DND-41 (cell line): ENCODE measurements at regions not wholly inside any gene's neighbourhood (a gene's known extent, or its start where the extent isn't known, plus 50 kb on each side); places are given as distances from the start of the nearest gene placed in this dataset.
"Not testable (repeated sequence)": the region's sequence is repeated elsewhere in the genome, so short reads cannot be mapped to it uniquely, and the experiment has no call there.

Source experiments
- ATAC-seq: fragments of 200-7000 bp; cut with Tn5 transposase; 3 replicates; pipeline ENCODE4 v1.9.1; 2021; ENCODE audit warnings: low read depth; ENCODE audit not compliant: insufficient read depth
- DNase-seq: peaks from one replicate; pipeline ENCODE4 v3.0.0-alpha.2; 2020
- H2AFZ ChIP-seq: 2 replicates; pipeline ENCODE4 v1.6.0; 2012; ENCODE audit warnings: low read depth, low read length
- H3K27ac ChIP-seq: 2 replicates; pipeline ENCODE4 v1.5.1; 2012; ENCODE audit warnings: low read length, inconsistent platforms
- H3K27me3 ChIP-seq: fragments of 200-600 bp; sonication (generic); 2 replicates; pipeline ENCODE4 v1.6.0; 2012; ENCODE audit warnings: low read length, mild to moderate bottlenecking, inconsistent platforms; ENCODE audit not compliant: insufficient read depth, poor library complexity
- H3K36me3 ChIP-seq: 2 replicates; pipeline ENCODE4 v1.5.1; 2012; ENCODE audit warnings: low read length, inconsistent platforms; ENCODE audit not compliant: insufficient read depth
- H3K4me1 ChIP-seq: 2 replicates; pipeline ENCODE4 v1.5.1; 2012; ENCODE audit warnings: mild to moderate bottlenecking, low read length; ENCODE audit not compliant: insufficient read depth
- H3K4me2 ChIP-seq: 2 replicates; pipeline ENCODE4 v1.6.0; 2012; ENCODE audit warnings: mild to moderate bottlenecking, moderate library complexity, low read length, inconsistent platforms; ENCODE audit not compliant: insufficient read depth
- H3K4me3 ChIP-seq, 2 experiments: fragments of 200-600 bp in 1 of 2; shearing (Covaris generic) in 1 of 2; 2 replicates each; pipeline ENCODE4 v1.5.1; 2012 to 2016; ENCODE audit warnings: inconsistent platforms in 2 of 2, low read length in 2 of 2, mild to moderate bottlenecking in 2 of 2, low read depth in 1 of 2, moderate library complexity in 1 of 2
- H3K79me2 ChIP-seq: 2 replicates; pipeline ENCODE4 v1.6.0; 2012; ENCODE audit warnings: low read length, inconsistent platforms; ENCODE audit not compliant: insufficient read depth
- H3K9ac ChIP-seq: 2 replicates; pipeline ENCODE4 v1.6.0; 2012; ENCODE audit warnings: low read depth, mild to moderate bottlenecking, inconsistent platforms, low read length, moderate library complexity
- H3K9me3 ChIP-seq: 2 replicates; pipeline ENCODE4 v1.5.1; 2012; ENCODE audit warnings: low read length, moderate library complexity, mild to moderate bottlenecking, inconsistent platforms; ENCODE audit not compliant: insufficient read depth, severe bottlenecking
- H4K20me1 ChIP-seq: 2 replicates; pipeline ENCODE4 v1.6.0; 2012; ENCODE audit warnings: low read length; ENCODE audit not compliant: insufficient read depth

DNA sequence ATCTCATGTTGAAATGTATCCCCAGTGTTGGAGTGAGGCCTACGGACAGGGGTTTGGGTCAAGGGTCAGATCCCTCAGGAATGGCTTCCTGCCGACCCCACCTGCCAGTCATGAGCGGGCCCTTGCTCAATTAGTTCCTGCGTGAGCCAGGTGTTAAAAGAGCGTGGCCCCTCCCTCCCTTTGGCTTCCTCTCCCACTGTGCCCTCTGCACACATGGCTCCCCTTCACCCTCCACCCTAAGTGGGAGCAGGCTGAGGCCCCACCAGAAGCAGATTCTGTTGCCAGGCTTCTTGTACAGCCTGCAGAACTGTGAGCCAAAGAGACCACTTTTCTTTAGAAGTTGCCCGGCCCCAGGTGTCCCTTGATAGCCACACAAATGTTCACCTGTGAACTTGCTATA is 193.3 kb downstream of the NPIPB11 start:
- H3K36me3 ChIP-seq, H4K20me1 ChIP-seq, H2AFZ ChIP-seq, DNase-seq, H3K27me3 ChIP-seq, H3K4me1 ChIP-seq, H3K4me2 ChIP-seq, H3K4me3 ChIP-seq, H3K9me3 ChIP-seq, H3K79me2 ChIP-seq, H3K27ac ChIP-seq, H3K9ac ChIP-seq, ATAC-seq: not testable (repeated sequence)

DNA sequence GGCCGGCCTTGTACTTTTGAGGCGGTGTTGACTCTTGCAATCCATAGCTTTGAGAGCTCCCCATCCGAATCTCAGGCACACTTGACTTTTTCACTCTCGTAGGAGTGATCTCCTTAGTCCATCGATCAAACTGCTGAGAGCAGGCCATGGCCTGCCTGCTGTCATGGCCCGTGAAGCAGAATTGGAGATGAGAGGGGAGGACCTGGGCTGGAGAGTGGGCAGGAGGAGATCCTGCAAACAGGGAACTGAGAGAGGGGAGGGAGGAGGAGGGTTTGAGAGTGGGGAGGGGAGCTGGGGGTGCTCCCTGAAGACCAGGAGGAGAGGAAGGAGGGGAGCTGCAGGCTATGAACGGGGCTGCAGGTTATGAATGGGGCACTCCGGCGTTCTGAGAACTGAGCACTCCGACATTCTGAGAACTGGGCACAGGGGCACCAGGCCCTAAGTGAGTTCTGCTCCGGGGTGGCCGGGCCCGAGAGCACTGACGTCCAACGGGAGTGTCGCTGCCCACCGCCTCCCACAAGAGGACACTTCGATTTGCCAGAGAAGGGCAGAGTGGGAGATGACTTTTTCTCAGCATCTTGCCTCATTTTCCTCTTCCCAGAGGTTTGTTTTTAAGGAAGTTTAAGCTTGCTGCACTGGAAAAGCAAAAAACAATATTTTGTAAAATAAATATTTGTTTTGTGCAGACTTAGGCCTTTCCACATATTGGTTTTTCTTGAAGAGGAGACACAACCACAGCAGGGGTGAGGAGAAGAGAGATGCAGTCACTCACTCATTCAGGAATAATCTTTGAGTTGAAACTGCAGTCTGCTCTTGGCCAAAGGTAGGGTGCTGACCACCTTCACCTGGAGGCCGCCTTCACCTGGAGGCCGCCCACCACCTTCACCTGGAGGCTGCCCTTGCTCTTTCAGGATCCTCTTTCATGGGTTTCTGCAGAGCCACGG is 194.2 kb downstream of the NPIPB11 start:
- not testable (repeated sequence) for H3K27ac ChIP-seq, H3K9me3 ChIP-seq, H3K4me1 ChIP-seq, H3K79me2 ChIP-seq, ATAC-seq, H3K4me2 ChIP-seq, H3K9ac ChIP-seq, H3K4me3 ChIP-seq, H3K27me3 ChIP-seq, H2AFZ ChIP-seq, H3K36me3 ChIP-seq, H4K20me1 ChIP-seq, DNase-seq

DNA sequence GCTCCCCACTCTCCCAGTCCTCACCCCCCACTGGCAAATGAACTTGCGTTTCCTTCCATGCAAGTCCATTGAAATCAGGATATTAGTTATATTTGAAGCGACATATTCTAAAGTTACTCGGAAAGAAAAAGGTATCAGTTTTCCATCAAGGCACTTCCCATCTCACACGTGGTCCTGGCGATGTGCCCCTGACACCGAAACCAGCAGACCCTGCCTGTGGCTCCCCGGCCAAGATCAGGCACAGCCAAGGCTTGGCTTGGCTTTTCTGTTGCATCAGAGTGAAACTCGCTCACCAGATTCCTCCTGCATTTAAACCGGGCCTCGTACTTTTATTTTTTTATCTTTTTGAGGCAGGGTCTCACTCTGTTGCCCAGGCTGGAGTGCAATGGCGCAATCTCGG is 195.1 kb downstream of the NPIPB11 start:
- H3K27ac ChIP-seq, ATAC-seq, DNase-seq, H3K9ac ChIP-seq, H3K27me3 ChIP-seq, H2AFZ ChIP-seq, H3K4me1 ChIP-seq, H3K4me3 ChIP-seq, H3K36me3 ChIP-seq, H4K20me1 ChIP-seq, H3K79me2 ChIP-seq, H3K9me3 ChIP-seq, H3K4me2 ChIP-seq: not testable (repeated sequence)

DNA sequence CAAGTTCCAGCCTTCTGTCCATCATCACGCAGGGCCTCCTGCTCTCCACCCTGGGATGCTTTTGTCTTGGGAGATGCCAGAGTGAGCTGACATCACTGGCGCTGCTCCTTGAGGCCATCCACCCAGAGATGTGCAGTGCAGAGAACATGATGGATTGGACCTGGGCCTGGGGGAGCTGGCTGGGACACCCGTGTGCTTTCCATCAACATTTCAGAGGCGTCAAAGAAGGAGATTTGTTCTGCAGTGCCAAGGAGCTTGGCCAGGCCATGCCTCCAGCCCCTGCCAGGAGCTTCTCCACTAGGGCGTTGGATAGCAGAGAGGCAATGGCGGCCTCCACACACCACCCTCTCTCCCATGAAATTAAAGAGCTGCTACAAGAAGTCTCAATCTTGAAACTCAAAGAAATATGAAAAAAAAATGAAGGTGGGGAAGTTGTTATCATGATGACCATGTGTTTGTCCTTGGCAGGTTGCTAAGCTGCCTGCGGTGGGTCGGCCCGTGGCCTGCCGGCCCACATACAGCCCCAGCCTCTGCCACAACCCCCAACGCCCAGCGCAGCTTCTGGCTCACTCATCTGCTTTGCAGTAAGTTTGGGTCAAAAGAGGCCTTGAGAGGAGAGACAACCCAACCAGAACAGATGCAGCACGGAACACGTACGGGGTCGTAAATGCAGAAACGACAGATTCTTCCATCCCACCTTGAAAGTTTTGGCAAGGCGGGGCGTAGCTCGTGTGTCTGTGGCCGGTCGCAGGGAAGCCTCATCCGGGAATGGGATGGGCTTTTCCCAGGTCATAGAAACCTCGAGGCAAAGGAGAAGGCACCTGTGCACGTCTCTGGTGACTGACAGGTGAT is 196.0 kb downstream of the NPIPB11 start:
- not testable (repeated sequence) for H4K20me1 ChIP-seq, H3K4me2 ChIP-seq, H3K27ac ChIP-seq, H3K79me2 ChIP-seq, H2AFZ ChIP-seq, ATAC-seq, H3K4me3 ChIP-seq, H3K27me3 ChIP-seq, DNase-seq, H3K9ac ChIP-seq, H3K36me3 ChIP-seq, H3K4me1 ChIP-seq, H3K9me3 ChIP-seq

DNA sequence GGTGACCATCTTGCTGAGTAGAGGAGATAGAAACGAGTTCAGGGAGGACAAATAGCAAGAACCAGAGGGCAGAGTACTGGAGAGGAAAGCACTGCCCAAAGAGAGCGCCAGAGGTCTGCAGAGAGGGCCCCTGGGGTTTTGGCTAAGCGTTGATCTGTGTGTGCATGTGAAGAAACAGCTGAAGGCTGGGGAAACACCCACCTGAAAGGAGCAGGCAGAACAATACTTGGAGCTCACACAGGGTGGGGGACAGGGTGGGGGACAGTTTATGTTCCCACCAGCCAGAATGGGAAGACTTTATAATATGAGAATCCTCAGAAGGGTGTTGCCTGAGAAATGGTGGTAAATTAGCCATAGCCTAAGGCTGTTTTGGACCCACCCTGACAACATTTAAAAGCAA is 200.4 kb downstream of the NPIPB11 start:
- not testable (repeated sequence) for H3K4me3 ChIP-seq, DNase-seq, H3K27me3 ChIP-seq, H3K79me2 ChIP-seq, ATAC-seq, H3K4me1 ChIP-seq, H2AFZ ChIP-seq, H3K9ac ChIP-seq, H3K36me3 ChIP-seq, H3K27ac ChIP-seq, H3K4me2 ChIP-seq, H3K9me3 ChIP-seq, H4K20me1 ChIP-seq

DNA sequence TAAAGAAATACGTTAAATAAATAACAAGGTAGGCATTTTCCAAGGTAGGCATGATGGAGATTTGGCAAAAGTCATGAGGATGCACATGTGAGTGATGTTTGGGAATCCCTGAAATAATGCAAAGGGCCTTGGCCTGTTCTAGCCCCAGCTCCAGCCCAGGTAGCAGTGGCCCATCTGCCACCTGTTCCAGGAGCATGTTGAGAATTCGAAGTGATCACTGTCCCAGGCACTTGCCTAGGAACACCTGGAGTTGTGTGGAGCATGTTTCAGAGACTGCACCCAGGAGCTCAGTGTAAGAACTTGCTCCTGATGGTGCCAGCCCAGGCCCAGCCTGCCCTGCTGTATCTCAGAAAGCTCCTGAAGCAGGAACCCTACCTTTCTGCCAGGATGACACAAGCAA is 201.4 kb downstream of the NPIPB11 start:
- not testable (repeated sequence) for H3K4me1 ChIP-seq, H3K79me2 ChIP-seq, H3K27me3 ChIP-seq, H3K27ac ChIP-seq, ATAC-seq, H3K4me2 ChIP-seq, H3K4me3 ChIP-seq, H3K9me3 ChIP-seq, H4K20me1 ChIP-seq, DNase-seq, H3K9ac ChIP-seq, H3K36me3 ChIP-seq, H2AFZ ChIP-seq
